Renal pelvis (tissue), 1 donor: ENCODE measurements at regions not wholly inside any gene's neighbourhood (a gene's known extent, or its start where the extent isn't known, plus 50 kb on each side); places are given as distances from the start of the nearest gene placed in this dataset.
A peak's percentile ranks its signal among the peaks of the same experiment; 100 is the strongest.

ENCODE experiments used
- DNase-seq: peaks from one replicate; pipeline ENCODE4 v3.0.0-alpha.2; 2013

- DNase-seq = peak; percentile 59
Observed at GRCh38 chr3:42012935-42013690, 51.2 kb upstream of the ULK4 start.

- no peak for DNase-seq
Observed at GRCh38 chr3:42012383-42012934, 50.6 kb upstream of the ULK4 start.
